CD4-positive, alpha-beta T cell treated with Interleukin-10 for 1 hour (primary cell): ENCODE measurements at regions not wholly inside any gene's neighbourhood (a gene's known extent, or its start where the extent isn't known, plus 50 kb on each side); places are given as distances from the start of the nearest gene placed in this dataset.
"Not testable (repeated sequence)": the region's sequence is repeated elsewhere in the genome, so short reads cannot be mapped to it uniquely, and the experiment has no call there.

ENCODE experiments used
- DNase-seq: peaks from one replicate; pipeline ENCODE4 v3.0.0-alpha.2; 2020

DNA sequence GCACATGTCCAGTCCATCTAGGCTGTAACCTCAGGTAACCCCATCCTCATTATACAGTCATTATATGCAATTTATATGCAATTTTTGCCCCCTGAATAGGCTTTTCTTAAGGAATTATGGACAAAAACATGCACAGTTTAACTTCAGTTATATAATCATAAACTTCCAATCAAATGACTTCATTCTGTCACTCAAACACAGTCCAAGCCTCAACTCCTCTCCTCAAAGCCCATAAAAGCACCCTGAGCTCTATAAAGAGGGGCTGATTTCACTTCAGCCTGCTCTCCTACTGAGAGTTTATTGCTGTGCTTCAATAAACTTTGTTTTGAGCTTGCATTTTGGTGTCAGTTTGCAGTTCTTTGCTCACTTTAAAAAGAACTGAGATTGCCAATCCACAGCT, 1805.5 kb downstream of the BRINP3 start:
- DNase-seq, result no peak

DNA sequence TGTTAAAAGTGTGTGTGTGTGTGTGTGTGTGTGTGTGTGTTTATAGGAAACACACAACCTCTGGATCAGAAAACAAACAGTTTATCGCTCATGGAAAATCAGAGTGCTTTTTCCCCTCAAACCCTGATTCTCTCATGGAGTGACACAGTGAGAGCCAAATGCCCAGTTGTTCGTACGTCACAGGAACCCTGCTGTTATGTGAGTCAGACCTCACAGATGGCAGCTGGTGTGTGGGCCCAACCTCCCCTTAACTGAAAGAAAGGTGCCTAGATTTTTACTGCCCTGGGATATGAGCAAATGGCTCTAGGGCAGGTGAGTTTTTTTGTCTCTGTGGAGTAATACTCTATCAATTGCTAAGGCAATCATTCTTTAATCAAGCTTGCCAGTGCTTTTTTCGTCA, 1788.1 kb downstream of the BRINP3 start:
- DNase-seq, result no peak

DNA sequence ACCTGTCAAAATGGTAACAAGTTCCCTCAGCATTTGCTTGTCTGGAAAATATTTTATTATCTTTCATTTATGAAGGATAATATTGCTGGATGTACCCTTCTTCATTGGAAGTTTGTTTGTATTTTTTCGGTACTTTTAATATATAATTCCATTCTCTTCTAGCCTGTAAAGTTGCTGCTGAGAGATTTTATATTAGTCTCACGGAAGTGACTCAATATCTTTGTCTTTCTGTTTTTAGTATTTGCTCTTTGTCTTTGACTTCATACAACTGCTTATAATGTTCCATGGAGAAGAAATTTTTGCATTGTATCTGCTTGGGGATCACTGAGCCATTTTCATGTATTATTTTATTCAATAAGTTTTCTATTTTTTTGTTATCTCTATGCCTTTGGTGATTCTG, 1777.5 kb downstream of the BRINP3 start:
- DNase-seq, result no peak

DNA sequence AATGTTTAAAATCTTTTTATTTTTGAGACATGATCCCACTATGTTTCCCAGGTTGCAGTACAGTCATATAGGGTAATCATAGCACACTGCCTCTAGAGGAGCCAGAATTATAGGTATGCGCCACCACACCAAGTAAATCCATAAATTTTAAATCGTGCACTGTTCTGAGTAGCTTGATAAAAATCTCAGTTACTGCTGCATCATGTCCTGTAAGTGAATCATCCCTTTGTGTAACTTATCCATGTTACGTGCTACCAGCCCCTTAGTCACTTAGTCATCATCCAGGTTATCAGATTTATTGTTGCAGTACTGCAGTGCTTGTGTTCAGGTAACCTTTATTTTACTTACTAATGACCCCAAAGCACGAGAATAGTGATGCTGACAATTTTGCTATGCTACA, 1770.9 kb downstream of the BRINP3 start:
- no peak for DNase-seq

DNA sequence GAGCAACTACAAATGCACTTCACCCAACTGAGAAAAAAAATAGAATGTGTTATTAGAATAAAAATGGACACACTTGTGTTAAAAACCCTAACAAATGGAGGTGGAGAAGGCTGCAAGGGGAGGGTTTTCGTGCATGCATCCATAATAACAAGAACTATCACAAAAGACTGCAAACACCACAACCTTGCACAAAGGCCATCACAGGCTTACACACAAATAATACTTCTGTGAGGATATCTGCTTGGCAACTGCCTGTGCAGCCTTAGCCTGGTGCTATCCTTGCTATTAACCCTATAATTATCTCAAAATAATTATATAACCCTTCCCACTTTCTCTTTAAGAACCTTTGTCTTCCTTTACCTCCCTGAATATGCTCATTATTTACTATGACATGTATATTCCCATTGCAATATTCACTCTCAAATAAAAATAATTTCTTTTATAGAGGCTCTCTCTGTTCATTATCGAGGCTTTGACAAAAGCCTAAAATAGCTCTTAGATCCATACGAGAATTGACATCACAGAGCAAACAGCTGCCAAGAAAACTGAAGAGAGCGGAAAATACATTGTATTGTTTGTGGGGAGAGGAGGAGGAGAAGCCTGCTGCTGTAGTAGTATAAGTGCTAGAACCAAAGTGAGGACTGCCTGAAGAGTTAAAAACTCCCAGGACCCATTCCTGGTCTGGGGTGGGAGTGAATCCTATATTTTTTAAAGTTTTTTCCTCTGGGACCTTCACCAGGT, 1768.7 kb downstream of the BRINP3 start:
- no peak for DNase-seq

DNA sequence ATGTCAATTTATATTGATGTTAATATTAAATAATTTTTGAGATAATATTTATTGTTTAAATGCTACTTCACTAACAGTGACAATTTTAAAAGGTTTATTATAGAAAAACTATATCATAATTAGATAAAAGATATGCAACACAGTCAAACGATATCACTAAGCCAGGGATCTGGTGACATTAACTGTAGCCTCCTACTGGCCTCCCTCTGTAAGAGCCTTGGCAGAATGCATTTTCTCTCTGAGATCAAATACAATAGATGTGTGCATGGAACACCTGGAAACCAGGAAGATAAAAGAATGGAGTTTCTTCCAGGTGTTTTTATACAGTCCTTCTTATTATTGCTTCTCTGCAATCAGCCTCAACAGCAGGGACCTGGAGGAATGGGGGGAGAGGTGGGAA, 1762.1 kb downstream of the BRINP3 start:
- no peak for DNase-seq

DNA sequence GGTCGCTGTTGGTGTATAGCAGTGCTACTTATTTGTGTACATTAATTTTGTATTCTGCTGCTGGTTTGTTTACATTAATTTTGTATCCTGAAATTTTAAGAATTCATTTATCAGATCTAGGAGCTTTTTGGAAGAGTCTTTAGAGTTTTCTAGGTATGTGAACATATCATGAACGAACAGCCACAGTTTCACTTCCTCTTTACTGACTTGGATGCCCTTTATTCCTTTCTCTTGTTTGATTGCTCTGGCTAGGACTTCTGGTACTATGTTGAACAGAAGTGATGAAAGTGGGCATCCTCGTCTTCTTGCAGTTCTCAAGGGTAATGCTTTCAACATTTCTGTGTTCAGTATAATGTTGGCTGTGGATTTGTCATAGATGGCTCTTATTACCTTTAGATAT, 1757.9 kb downstream of the BRINP3 start:
- no peak for DNase-seq

DNA sequence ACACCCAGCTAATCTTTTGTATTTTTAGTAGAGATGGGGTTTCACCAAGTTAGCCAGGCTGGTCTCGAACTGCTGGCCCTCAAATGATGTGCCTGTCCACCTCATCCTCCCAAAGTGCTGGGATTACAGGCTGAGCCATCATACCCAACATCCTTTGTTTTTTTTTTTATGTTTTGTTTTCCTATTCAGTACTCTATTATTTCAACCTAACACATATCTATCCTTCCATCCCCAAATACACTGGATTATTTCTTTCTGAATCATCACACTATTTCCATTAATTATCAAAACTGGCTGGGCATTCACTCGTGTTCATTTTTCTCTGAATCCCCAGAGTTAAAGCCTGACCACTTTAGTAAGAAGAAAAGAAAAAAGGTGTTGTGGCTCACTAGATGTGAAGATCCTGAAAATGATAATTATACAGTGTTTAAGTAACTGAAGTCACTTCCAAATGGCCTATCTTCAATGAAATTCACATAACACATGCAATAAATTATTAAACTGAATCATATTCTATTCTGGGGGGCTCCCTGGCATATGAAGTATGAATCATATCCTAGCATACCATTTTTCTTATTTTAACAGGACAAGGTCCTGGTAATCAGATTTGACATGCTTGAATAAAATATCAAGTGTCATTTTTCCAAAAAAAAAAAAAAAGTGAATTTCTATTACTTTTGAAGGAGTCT, 1754.2 kb downstream of the BRINP3 start:
- DNase-seq, result no peak

DNA sequence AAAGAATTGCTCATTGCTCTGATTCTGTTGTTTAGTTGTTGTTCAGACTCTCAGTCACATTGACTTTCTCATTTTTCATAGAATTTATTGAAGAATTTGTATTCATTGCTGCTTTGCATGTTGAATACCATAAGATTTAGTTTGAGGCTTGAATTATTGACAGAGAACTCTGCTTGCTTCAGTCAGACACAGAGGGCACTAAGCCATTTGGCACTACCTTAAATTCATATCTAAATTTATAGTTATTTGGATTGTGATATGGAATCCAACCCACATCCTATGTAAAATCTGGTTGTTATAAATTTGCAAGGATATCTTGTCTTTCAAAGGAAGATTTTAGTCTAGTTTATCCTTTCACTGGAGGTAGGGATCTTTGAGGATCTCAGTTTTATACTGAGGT, 1748.6 kb downstream of the BRINP3 start:
- no peak for DNase-seq

DNA sequence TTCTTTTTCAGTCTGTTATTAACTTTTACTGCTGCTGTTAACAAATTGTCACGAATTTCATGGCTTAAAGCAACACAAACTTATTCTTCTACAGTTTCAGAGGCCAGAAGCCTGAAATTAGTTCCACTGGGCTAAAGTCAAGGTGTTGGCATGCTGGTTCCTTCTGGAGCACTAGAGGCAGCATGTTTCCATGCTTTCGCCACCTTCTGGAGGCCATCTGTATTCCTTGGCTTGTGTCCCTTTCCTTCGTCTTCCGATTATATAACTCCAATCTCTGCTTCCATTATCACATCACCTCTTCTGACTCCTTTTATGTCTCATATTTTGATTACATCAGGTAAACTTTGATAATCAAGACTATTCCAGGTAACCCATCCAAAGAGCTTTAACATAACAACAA, 1742.1 kb downstream of the BRINP3 start:
- no peak for DNase-seq

DNA sequence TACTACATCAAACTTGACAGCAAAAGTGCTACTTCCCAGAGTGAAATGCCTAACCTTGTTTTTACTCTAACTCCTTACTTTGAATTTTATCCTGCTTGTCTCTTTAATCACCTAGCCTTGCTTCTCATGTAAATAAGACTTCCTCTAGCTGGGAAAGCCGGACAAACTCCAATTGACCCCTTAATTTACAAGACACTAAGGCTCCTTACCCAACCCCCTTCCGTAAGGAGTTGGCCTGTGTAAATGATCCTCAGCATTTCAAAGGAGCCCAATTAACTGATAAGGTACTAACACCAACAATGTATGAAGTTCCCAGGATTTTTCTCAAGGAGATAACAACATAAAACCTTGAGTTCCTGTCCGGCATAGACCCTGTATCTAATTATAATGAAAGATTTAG, 1728.4 kb downstream of the BRINP3 start:
- not testable (repeated sequence) for DNase-seq

DNA sequence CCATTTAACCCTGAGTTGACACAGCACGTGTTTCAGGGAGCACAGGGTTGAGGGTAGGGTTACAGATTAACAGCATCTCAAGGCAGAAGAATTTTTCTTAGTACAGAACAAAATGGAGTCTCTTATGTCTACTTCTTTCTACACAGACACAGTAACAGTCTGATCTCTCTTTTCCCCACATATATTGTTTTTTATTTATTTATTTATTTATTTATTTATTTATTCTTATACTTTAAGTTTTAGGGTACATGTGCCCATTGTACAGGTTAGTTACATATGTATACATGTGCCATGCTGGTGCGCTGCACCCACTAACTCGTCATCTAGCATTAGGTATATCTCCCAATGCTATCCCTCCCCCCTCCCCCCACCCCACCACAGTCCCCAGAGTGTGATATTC, 1725.6 kb downstream of the BRINP3 start:
- not testable (repeated sequence) for DNase-seq

DNA sequence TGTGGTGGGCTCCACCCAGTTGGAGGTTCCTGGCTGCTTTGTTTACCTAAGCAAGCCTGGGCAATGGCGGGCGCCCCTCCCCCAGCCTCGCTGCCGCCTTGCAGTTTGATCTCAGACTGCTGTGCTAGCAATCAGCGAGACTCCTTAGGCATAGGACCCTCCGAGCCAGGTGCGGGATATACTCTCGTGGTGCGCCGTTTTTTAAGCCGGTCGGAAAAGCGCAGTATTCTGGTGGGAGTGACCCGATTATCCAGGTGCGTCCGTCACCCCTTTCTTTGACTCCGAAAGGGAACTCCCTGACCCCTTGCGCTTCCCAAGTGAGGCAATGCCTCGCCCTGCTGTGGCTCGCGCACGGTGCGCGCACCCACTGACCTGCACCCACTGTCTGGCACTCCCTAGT, 1719.9 kb downstream of the BRINP3 start:
- not testable (repeated sequence) for DNase-seq

DNA sequence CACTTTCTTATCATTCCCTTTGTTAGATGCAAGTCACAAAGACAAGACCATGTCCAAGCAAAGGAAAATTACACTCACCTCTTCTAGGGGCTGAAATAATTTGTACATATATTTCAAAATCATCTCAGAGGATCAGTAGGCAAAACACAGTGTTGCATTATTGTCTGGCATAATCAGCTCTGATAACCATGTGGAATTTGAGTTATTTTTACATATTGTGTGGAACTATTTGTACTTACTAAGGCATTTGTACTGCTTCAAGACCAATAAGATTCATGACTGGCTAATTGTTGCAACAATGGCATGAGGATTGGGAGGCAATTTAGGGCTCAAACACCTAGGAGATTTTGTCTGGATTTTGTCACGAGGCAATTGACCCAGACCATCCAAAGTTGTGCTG, 1716.4 kb downstream of the BRINP3 start:
- DNase-seq, result no peak

DNA sequence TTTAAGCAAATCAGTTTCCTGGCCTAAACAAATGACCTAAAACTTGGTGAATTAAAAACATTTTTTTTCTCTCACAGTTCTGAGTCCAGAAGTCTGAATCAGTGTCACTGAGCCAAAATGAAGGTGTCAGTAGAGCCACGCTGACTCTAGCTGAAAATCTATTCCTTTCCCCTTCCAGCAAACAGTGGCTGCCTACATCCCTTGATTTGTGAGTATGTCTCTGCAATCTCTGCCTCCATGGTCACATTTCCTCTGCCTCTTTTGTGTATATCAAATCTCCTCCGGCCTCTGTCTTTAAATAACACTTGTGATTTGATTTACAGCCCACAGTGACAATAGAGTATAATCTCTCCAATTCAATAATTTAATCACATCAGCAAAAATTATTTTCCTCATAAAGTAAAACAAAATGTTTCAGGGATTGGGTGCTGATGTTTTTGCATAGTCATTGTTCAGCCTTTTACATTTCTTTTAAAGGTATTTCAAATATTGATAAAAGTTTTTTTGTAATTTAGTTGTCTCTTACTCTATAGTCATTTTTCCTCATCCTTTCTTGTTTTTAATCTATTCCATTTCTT, 1715.4 kb downstream of the BRINP3 start:
- no peak for DNase-seq

DNA sequence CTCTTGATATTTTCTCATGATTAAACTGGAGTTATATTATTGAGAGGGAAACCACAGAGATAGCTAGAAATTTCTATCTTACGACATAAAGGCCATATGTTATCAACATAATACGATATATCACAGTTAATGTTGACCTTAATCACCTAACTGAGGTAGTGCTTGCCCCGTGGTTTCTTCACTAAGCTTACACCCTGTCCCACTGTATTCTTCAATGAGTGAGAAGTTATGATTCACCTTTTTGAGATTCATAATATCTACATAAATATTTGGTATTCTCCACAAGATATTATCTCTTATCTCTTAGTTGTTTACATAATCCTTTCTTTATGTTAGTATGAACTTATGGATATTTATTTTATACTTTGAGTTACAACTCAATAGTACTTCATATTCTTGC, 1714.1 kb downstream of the BRINP3 start:
- no peak for DNase-seq

DNA sequence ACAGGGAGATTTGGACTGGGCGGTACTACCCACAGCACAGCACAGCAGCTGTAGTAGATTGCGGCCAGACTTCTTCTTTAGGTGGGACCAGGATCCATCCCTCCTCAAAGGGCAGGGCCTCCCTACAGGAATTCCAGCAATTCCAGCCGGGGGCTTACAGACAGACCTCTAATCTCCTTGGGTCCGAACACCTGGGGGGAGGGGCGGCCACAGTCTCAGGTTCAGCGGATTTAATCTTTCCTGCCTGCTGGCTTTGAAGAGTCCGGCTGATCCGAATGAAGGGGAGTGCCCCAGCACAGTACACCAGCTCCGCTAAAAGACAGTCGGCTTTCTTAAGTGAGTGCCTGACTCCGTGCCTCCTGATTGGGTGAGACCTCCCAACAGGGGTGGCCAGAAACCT, 1708.5 kb downstream of the BRINP3 start:
- no peak for DNase-seq

DNA sequence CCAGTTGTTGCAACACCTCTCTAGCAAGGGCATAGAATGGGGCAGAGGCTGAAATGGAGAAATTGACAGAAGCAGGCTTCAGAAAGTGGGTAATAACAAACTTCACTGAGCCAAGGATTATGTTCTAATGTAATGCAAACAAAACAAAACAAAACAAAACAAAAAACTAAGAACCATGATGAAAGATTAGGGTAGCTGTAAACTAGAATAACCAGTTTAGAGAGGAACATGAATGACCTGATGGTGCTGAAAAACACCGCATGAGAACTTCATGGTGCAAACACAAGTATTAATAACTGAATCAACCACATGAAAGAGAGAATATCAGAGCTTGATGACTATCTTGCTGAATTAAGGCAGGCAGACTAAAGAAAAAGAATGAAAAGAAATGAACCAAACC, 1707.7 kb downstream of the BRINP3 start:
- no peak for DNase-seq

DNA sequence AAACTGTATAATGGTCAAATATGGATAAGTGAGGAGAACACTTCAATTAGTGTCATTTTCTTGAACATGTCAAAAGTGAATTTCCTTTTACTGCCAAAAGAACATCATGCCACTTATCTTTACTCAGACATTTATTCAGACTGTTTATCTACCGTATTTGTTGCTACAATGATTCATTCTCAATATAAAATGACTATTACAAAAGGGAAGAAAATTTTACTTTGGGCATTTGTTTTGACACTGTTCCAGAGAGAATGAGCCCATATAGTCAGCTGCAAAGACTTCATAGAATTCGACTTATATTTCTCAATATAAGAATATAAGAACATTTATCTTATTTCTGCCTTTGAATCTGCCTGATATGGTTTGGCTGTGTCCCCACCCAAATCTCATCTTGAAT, 1699.1 kb downstream of the BRINP3 start:
- no peak for DNase-seq

DNA sequence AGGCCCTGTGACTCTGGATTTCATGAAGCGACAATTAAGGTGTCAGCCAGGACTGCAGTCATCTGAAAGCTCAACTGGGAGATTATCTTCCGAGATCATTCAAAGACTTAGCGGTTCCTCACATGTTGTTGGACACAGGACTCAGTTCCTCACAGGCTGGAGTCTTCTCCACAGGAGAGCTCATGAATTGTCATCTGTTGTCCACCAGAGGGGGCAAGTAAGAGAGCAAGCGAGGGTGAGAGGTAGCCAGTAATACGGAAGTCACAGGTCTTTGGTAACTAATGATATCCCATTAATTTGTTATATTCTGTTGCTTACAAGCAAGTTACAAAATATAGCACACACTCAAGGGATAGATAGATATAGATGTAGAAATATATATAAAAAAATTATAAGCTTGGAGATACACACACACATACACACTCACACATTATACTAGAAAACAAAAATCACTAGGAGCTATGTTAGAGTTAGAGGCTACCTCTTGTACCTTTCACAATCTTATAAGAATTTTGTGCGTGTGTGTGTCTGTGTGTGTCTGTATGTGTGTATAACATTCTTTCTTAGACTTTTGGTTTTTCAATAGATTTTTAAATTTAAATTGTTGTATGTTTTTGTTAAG, 1695.3 kb downstream of the BRINP3 start:
- no peak for DNase-seq

DNA sequence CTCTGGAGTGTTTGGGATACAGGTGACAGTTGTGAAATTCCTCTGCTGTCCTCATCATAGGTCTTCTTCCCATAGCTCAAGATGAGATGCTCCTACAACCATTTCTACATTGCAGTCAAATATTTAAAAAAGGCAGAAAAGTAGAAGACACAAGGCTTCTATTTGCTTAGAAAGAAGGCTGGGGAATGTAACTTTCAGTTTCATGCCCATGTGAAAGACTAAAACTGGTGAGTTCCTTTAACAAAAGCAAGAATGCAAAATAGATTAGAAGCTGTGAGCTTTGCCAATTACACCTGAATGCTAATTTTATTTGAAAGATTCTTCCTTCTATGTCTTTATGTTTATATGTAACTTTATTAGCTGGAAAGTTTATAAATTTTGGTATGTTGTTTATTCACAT, 1682.7 kb downstream of the BRINP3 start:
- no peak for DNase-seq

DNA sequence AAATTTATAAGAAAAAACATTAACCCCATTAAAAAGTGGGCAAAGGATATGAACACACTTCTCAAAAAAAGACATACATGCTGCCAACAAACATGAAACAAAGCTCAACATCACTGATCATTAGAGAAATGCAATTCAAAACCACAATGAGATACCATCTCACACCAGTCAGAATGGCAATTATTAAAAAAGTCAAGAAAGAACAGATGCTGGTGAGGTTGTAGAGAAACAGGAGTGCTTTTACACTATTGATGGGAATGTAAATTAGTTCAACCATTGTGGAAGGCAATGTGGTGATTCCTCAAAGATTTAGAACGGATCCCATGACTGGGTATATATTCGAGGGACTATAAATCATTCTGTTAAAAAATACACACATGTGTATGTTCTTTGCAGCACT, 1665.5 kb downstream of the BRINP3 start:
- DNase-seq, result not testable (repeated sequence)

DNA sequence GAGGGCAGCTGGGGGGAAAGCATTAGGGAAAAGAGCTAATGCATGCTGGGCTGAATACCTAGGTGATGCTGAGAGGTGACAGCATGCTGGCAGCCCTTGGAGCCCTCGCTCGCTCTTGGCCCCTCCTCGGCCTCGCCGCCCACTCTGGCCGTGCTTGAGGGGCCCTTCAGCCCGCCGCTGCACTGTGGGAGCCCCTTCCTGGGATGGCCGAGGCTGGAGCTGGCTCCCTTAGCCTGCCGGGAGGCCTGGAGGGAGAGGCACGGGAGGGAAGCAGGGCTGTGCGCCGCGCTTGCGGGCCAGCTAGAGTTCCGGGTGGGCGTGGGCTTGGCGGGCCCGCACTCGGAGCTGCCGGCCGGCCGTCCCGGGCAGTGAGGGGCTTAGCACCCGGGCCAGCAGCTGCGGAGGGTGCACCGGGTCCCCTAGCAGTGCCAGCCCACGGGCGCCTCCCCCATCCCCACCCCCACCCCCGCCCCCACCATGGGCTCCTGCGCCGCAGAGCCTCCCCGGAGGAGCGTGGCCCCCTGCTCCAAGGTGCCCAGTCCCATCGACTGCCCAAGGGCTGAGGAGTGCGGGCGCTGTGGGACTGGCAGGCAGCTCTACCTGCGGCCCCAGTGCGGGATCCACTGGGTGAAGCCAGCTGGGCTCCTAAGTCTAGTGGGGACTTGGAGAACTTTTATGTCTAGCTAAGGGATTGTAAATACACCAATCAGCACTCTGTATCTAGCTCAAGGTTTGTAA, 1664.7 kb downstream of the BRINP3 start:
- not testable (repeated sequence) for DNase-seq
